ENCODE measurements at regions not wholly inside any gene's neighbourhood (a gene's known extent, or its start where the extent isn't known, plus 50 kb on each side); places are given as distances from the start of the nearest gene placed in this dataset.

DNA sequence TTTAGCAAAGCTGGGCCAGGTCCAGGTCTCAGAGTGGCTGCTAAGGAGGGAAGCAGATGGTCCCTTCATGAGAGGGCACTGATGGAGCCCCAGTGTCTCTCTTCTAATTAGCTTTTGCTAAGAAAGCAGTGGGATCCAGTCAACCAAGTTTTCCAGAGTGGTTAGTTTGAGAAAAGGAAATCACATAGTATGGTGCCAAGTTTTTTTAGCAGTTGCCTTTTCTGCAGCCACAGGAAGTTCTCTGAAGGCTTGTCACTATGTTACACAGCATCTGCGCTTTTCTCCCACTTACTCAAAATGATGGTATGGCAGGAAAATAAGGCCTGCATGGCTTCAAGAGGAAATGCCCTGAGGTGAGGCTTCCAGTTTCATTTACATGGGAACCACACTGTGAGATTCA is 331.5 kb upstream of the ZNF462 start:
- TF ChIP-seq EZH2 (IDR thresholded peaks at IDR 0.05; ENCODE audit: low read length), result no peak
- TF ChIP-seq, protein P1, sequence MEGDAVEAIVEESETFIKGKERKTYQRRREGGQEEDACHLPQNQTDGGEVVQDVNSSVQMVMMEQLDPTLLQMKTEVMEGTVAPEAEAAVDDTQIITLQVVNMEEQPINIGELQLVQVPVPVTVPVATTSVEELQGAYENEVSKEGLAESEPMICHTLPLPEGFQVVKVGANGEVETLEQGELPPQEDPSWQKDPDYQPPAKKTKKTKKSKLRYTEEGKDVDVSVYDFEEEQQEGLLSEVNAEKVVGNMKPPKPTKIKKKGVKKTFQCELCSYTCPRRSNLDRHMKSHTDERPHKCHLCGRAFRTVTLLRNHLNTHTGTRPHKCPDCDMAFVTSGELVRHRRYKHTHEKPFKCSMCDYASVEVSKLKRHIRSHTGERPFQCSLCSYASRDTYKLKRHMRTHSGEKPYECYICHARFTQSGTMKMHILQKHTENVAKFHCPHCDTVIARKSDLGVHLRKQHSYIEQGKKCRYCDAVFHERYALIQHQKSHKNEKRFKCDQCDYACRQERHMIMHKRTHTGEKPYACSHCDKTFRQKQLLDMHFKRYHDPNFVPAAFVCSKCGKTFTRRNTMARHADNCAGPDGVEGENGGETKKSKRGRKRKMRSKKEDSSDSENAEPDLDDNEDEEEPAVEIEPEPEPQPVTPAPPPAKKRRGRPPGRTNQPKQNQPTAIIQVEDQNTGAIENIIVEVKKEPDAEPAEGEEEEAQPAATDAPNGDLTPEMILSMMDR (optimal IDR thresholded peaks at IDR 0.05 in 1 of 3, IDR thresholded peaks at IDR 0.05 in 1 of 3, conservative IDR thresholded peaks at IDR 0.05 in 1 of 3; ENCODE audit: extremely low read depth in 1 of 3, insufficient read depth in 2 of 3, low read length in 3 of 3), result no peak
- no peaks in the 10 kb centered on the region for H3K9me1 ChIP-seq (ENCODE audit: control insufficient read depth, extremely low read depth, insufficient read depth, low read length)
- H3K4me2 ChIP-seq (ENCODE audit: control insufficient read depth, extremely low read depth, insufficient read depth, low read depth, low read length), result no peak overlapping the region
- H3K4me3 ChIP-seq (ENCODE audit: control insufficient read depth in 2 of 3, extremely low read depth in 1 of 3, insufficient read depth in 2 of 3, low read depth in 1 of 3, low read length in 3 of 3), result no peak overlapping the region
- no peaks in the 10 kb centered on the region for H4K20me1 ChIP-seq (ENCODE audit: control insufficient read depth, extremely low read depth, insufficient read depth, low read length)
- no peak for DNase-seq (ENCODE audit: low read depth, low spot score)
- no peaks in the 10 kb centered on the region for H3K4me1 ChIP-seq (ENCODE audit: control insufficient read depth, extremely low read depth, insufficient read depth, low read length)
- H3K9ac ChIP-seq (ENCODE audit: control insufficient read depth, extremely low read depth, insufficient read depth, low read length), result no peak overlapping the region
- no peaks in the 10 kb centered on the region for H3K27me3 ChIP-seq (ENCODE audit: control insufficient read depth, extremely low read depth, insufficient read depth, low read length)
- dilution Hi-C loops (cut with MboI; ENCODE audit: extremely low pct_ligation_motif_present, low sequenced_read_pairs), result no loop called here
- H2AFZ ChIP-seq (ENCODE audit: control insufficient read depth, low read length), result no peak overlapping the region
- no peak overlapping the region for H3K27ac ChIP-seq (ENCODE audit: control insufficient read depth, insufficient read depth, low read length)
- no peaks in the 10 kb centered on the region for H3K9me3 ChIP-seq (ENCODE audit: control insufficient read depth, low read depth, low read length)
- FAIRE-seq, result no peak
- no peaks in the 10 kb centered on the region for H3K36me3 ChIP-seq (ENCODE audit: control insufficient read depth in 2 of 2, extremely low read depth in 1 of 2, insufficient read depth in 2 of 2, low read length in 2 of 2)
- H3K79me2 ChIP-seq (ENCODE audit: control insufficient read depth, insufficient read depth, low read length), result no peaks in the 10 kb centered on the region

DNA sequence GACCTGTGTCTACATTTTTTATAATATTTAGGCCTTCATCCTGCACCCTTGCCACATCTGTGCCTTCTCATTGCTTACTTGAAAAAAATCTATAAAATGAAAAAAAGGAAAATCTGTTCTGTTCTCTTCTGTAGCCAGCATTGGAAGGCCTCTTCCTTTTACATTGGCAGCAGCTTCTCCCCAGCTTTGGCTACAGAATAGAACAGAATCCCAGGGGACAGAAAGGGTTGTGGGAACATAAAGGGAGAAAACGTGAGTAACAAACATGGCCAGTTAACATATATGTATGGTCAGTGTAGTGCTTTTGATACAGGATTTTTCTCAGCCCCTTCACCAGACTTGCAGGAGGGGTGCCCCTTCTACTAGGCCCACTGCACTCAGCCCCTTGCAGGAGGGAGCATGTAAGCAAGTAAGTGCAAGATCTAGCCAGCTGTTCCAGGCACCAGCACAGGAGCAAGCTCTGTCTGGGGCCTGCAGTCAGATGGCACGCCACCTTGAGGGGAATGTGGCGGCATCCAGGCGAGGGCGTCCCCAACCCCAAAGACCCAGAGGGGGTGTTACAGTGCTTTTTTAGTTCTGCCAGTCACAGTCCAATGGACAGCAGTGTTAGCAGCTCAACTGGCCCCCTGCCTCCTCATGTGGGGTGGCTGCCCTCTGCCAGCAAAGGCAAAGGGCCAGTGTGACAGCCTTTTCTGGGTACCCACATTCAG is 330.5 kb upstream of the ZNF462 start:
- DNase-seq (ENCODE audit: low read depth, low spot score), result no peak
- Histone ChIP-seq H3K4me3 (ENCODE audit: control insufficient read depth in 2 of 3, extremely low read depth in 1 of 3, insufficient read depth in 2 of 3, low read depth in 1 of 3, low read length in 3 of 3) (no peak overlapping the region), H3K9me3 (ENCODE audit: control insufficient read depth, low read depth, low read length) (no peaks in the 10 kb centered on the region), H2AFZ (ENCODE audit: control insufficient read depth, low read length) (no peak overlapping the region), H3K27me3 (ENCODE audit: control insufficient read depth, extremely low read depth, insufficient read depth, low read length) (no peaks in the 10 kb centered on the region), H3K79me2 (ENCODE audit: control insufficient read depth, insufficient read depth, low read length) (no peaks in the 10 kb centered on the region), H3K27ac (ENCODE audit: control insufficient read depth, insufficient read depth, low read length) (no peak overlapping the region), H3K4me1 (ENCODE audit: control insufficient read depth, extremely low read depth, insufficient read depth, low read length) (no peaks in the 10 kb centered on the region), H3K9ac (ENCODE audit: control insufficient read depth, extremely low read depth, insufficient read depth, low read length) (no peak overlapping the region), H3K9me1 (ENCODE audit: control insufficient read depth, extremely low read depth, insufficient read depth, low read length) (no peaks in the 10 kb centered on the region), H3K4me2 (ENCODE audit: control insufficient read depth, extremely low read depth, insufficient read depth, low read depth, low read length) (no peak overlapping the region), H3K36me3 (ENCODE audit: control insufficient read depth in 2 of 2, extremely low read depth in 1 of 2, insufficient read depth in 2 of 2, low read length in 2 of 2) (no peaks in the 10 kb centered on the region), H4K20me1 (ENCODE audit: control insufficient read depth, extremely low read depth, insufficient read depth, low read length) (no peaks in the 10 kb centered on the region)
- dilution Hi-C loops (cut with MboI; ENCODE audit: extremely low pct_ligation_motif_present, low sequenced_read_pairs), result no loop called here
- FAIRE-seq, result no peak
- TF ChIP-seq, protein P1 (optimal IDR thresholded peaks at IDR 0.05 in 1 of 3, IDR thresholded peaks at IDR 0.05 in 1 of 3, conservative IDR thresholded peaks at IDR 0.05 in 1 of 3; ENCODE audit: extremely low read depth in 1 of 3, insufficient read depth in 2 of 3, low read length in 3 of 3), result no peak
- no peak for TF ChIP-seq EZH2 (IDR thresholded peaks at IDR 0.05; ENCODE audit: low read length)
